Trophoblast cell (in vitro differentiated cells and primary cell): ENCODE measurements at regions not wholly inside any gene's neighbourhood (a gene's known extent, or its start where the extent isn't known, plus 50 kb on each side); places are given as distances from the start of the nearest gene placed in this dataset.

Source experiments
- DNase-seq, 2 donors: peaks; one replicate each; pipeline ENCODE4 v3.0.0-alpha.2; 2016
- H2AFZ ChIP-seq: 2 replicates; pipeline ENCODE4 v1.6.1; 2013; ENCODE audit warnings: low read length, moderate library complexity, mild to moderate bottlenecking; ENCODE audit not compliant: insufficient read depth, poor library complexity
- H2AK5ac ChIP-seq: 2 replicates; pipeline ENCODE4 v1.6.1; 2013; ENCODE audit warnings: mild to moderate bottlenecking, low read length
- H2BK120ac ChIP-seq: 2 replicates; pipeline ENCODE4 v1.6.1; 2013; ENCODE audit warnings: low read length, mild to moderate bottlenecking, moderate library complexity; ENCODE audit not compliant: insufficient read depth, poor library complexity
- H2BK12ac ChIP-seq: 2 replicates; pipeline ENCODE4 v1.6.1; 2013; ENCODE audit warnings: mild to moderate bottlenecking, low read length, moderate library complexity
- H2BK5ac ChIP-seq: 2 replicates; pipeline ENCODE4 v1.6.1; 2013; ENCODE audit warnings: low read length, low read depth, moderate library complexity, mild to moderate bottlenecking; ENCODE audit not compliant: poor library complexity
- H3K14ac ChIP-seq: 2 replicates; pipeline ENCODE4 v1.6.1; 2013; ENCODE audit warnings: mild to moderate bottlenecking, low read length
- H3K18ac ChIP-seq: 2 replicates; pipeline ENCODE4 v1.6.1; 2013; ENCODE audit warnings: mild to moderate bottlenecking, low read length
- H3K23ac ChIP-seq: 2 replicates; pipeline ENCODE4 v1.6.1; 2013; ENCODE audit warnings: low read length
- H3K27ac ChIP-seq: 2 replicates; pipeline ENCODE4 v1.5.1; 2013; ENCODE audit warnings: low read depth, mild to moderate bottlenecking, inconsistent platforms, low read length, moderate library complexity
- H3K27me3 ChIP-seq: 2 replicates; pipeline ENCODE4 v1.6.1; 2013; ENCODE audit warnings: inconsistent platforms, mild to moderate bottlenecking, low read length, moderate library complexity; ENCODE audit not compliant: insufficient read depth
- H3K36me3 ChIP-seq, 2 experiments: 1 replicate in 1 of 2; 2 replicates in 1 of 2; pipeline ENCODE4 v1.6.1; 2013; ENCODE audit warnings: low read length in 2 of 2, mild to moderate bottlenecking in 2 of 2, moderate library complexity in 1 of 2; ENCODE audit not compliant: insufficient read depth in 2 of 2, control insufficient read depth in 1 of 2
- H3K4ac ChIP-seq: 2 replicates; pipeline ENCODE4 v1.6.1; 2013; ENCODE audit warnings: low read depth, mild to moderate bottlenecking, low read length, moderate library complexity
- H3K4me1 ChIP-seq, 2 experiments: 1 replicate in 1 of 2; 2 replicates in 1 of 2; pipeline ENCODE4 v1.6.1; 2013; ENCODE audit warnings: low read length in 2 of 2, mild to moderate bottlenecking in 2 of 2, moderate library complexity in 1 of 2; ENCODE audit not compliant: insufficient read depth in 2 of 2, control insufficient read depth in 1 of 2
- H3K4me2 ChIP-seq: 2 replicates; pipeline ENCODE4 v1.6.1; 2013; ENCODE audit warnings: inconsistent platforms, mild to moderate bottlenecking, low read length, moderate library complexity
- H3K4me3 ChIP-seq: 2 replicates; pipeline ENCODE4 v1.5.1; 2013; ENCODE audit warnings: mild to moderate bottlenecking, low read depth, low read length, inconsistent platforms
- H3K79me1 ChIP-seq: one replicate; pipeline ENCODE4 v1.6.1; 2013; ENCODE audit warnings: low read length
- H3K79me2 ChIP-seq: 2 replicates; pipeline ENCODE4 v1.6.1; 2013; ENCODE audit warnings: low read length, mild to moderate bottlenecking; ENCODE audit not compliant: control insufficient read depth, insufficient read depth, poor library complexity
- H3K9ac ChIP-seq: 2 replicates; pipeline ENCODE4 v1.6.1; 2013; ENCODE audit warnings: mild to moderate bottlenecking, low read length
- H3K9me3 ChIP-seq: 2 replicates; pipeline ENCODE4 v1.6.1; 2013; ENCODE audit warnings: low read depth, mild to moderate bottlenecking, control low read depth, inconsistent platforms, low read length; ENCODE audit not compliant: insufficient read depth
- H4K12ac ChIP-seq: 2 replicates; pipeline ENCODE4 v1.6.1; 2013; ENCODE audit warnings: low read depth, mild to moderate bottlenecking, low read length, moderate library complexity
- H4K8ac ChIP-seq: 2 replicates; pipeline ENCODE4 v1.6.1; 2013; ENCODE audit warnings: low read depth, mild to moderate bottlenecking, low read length, moderate library complexity
- H4K91ac ChIP-seq: one replicate; pipeline ENCODE4 v1.6.1; 2013; ENCODE audit warnings: low read depth, mild to moderate bottlenecking, low read length, moderate library complexity
- WGBS: extraction: QIAGEN DNeasy Blood & Tissue Kit; methylation state at CpG from one replicate; pipeline ENCODE4 v1.1.7; 2013; ENCODE audit warnings: missing lambda C conversion rate; ENCODE audit not compliant: insufficient read length, insufficient coverage; ENCODE audit errors: extremely low coverage; 5-methylcytosine and 5-hydroxymethylcytosine counted together

DNA sequence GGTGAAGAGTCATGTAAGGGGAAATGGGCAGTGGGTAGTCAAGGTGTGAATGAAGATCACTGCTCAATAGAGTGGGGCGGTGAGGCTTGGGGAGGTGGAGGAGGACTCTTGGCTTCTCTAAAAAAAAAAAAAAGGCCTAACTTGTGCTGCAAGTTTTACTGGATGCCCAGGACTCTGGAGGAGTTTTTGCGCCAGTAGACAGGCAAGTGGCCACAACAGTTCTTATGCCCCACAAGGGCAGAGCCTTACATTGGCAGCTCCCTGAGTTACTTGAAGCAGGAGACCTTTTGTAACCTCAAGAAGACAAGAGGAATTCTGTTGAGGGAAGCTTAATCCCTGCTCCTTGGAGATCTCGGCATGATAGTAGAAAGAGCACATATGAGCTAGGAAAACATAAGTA is 54.9 kb upstream of the PPP2R5A start:
- H3K27me3 ChIP-seq = no peaks in the 10 kb centered on the region
- H2BK120ac ChIP-seq = no peak overlapping the region
- H2AFZ ChIP-seq = no peak overlapping the region
- H3K79me1 ChIP-seq = no peaks in the 10 kb centered on the region
- no CpG with 5 or more reads among the region's 3 CpGs for WGBS
- H3K27ac ChIP-seq = no peak overlapping the region
- H4K8ac ChIP-seq = no peak overlapping the region
- DNase-seq = no peak
- H3K14ac ChIP-seq = no peak overlapping the region
- no peaks in the 10 kb centered on the region for H3K36me3 ChIP-seq
- no peak overlapping the region for H2AK5ac ChIP-seq
- H3K79me2 ChIP-seq = no peaks in the 10 kb centered on the region
- no peak overlapping the region for H3K23ac ChIP-seq
- H4K12ac ChIP-seq = no peak overlapping the region
- no peak overlapping the region for H2BK5ac ChIP-seq
- no peak overlapping the region for H4K91ac ChIP-seq
- H3K4me2 ChIP-seq = no peak overlapping the region
- H2BK12ac ChIP-seq = no peak overlapping the region
- H3K9me3 ChIP-seq = no peaks in the 10 kb centered on the region
- no peak overlapping the region for H3K4me3 ChIP-seq
- H3K9ac ChIP-seq = no peak overlapping the region
- no peak overlapping the region for H3K4ac ChIP-seq
- no peaks in the 10 kb centered on the region for H3K4me1 ChIP-seq
- no peak overlapping the region for H3K18ac ChIP-seq

- H3K4ac ChIP-seq = no peak overlapping the region
- H3K18ac ChIP-seq = no peak overlapping the region
- no peaks in the 10 kb centered on the region for H3K79me1 ChIP-seq
- H3K27ac ChIP-seq = no peak overlapping the region
- no peak overlapping the region for H4K12ac ChIP-seq
- H4K8ac ChIP-seq = no peak overlapping the region
- no peak overlapping the region for H4K91ac ChIP-seq
- H3K27me3 ChIP-seq = no peaks in the 10 kb centered on the region
- no peaks in the 10 kb centered on the region for H3K4me1 ChIP-seq
- no peak overlapping the region for H3K4me3 ChIP-seq
- H2BK120ac ChIP-seq = no peak overlapping the region
- no peak overlapping the region for H2AFZ ChIP-seq
- no peak overlapping the region for H2AK5ac ChIP-seq
- DNase-seq = no peak
- no peak overlapping the region for H2BK12ac ChIP-seq
- H2BK5ac ChIP-seq = no peak overlapping the region
- no peaks in the 10 kb centered on the region for H3K36me3 ChIP-seq
- no peaks in the 10 kb centered on the region for H3K9me3 ChIP-seq
- no peak overlapping the region for H3K4me2 ChIP-seq
- no peak overlapping the region for H3K23ac ChIP-seq
- H3K9ac ChIP-seq = no peak overlapping the region
- H3K79me2 ChIP-seq = no peaks in the 10 kb centered on the region
- no peak overlapping the region for H3K14ac ChIP-seq
- WGBS = no CpG with 5 or more reads among the region's 1 CpG
These were observed 53.8 kb upstream of the PPP2R5A start for GRCh38 chr1:212231372-212231771.

- Histone ChIP-seq H3K27me3 (no peaks in the 10 kb centered on the region), H3K9ac (no peak overlapping the region), H4K91ac (no peak overlapping the region), H3K9me3 (no peaks in the 10 kb centered on the region), H3K4me1 (no peaks in the 10 kb centered on the region), H2AK5ac (no peak overlapping the region), H2BK5ac (no peak overlapping the region), H3K79me2 (no peaks in the 10 kb centered on the region), H3K4ac (no peak overlapping the region), H3K27ac (no peak overlapping the region), H3K18ac (no peak overlapping the region), H2BK12ac (no peak overlapping the region), H4K8ac (no peak overlapping the region), H3K4me2 (no peak overlapping the region), H3K4me3 (no peak overlapping the region), H2AFZ (no peak overlapping the region), H3K23ac (no peak overlapping the region), H4K12ac (no peak overlapping the region), H3K79me1 (no peaks in the 10 kb centered on the region), H3K36me3 (no peaks in the 10 kb centered on the region), H3K14ac (no peak overlapping the region), H2BK120ac (no peak overlapping the region)
- no CpG with 5 or more reads among the region's 3 CpGs for WGBS
- no peak for DNase-seq
These were observed 53.1 kb upstream of the PPP2R5A start for GRCh38 chr1:212232090-212232489.

GRCh38 chr1:212233321-212233720 is 51.9 kb upstream of the PPP2R5A start:
- Histone ChIP-seq H4K12ac (no peak overlapping the region), H3K27ac (no peak overlapping the region), H2BK5ac (no peak overlapping the region), H4K91ac (no peak overlapping the region), H2AK5ac (no peak overlapping the region), H3K9ac (no peak overlapping the region), H3K36me3 (no peaks in the 10 kb centered on the region), H3K9me3 (no peaks in the 10 kb centered on the region), H2AFZ (no peak overlapping the region), H3K4me3 (no peak overlapping the region), H3K79me2 (no peaks in the 10 kb centered on the region), H2BK12ac (no peak overlapping the region), H3K14ac (no peak overlapping the region), H3K4me1 (peaks cover under 1 to 2% of the 10 kb centered on the region in 2 experiments), H2BK120ac (no peak overlapping the region), H3K79me1 (no peaks in the 10 kb centered on the region), H3K23ac (no peak overlapping the region), H3K4me2 (no peak overlapping the region), H3K18ac (no peak overlapping the region), H3K4ac (no peak overlapping the region), H4K8ac (no peak overlapping the region), H3K27me3 (no peaks in the 10 kb centered on the region)
- no peak for DNase-seq
